ENCODE measurements at regions not wholly inside any gene's neighbourhood (a gene's known extent, or its start where the extent isn't known, plus 50 kb on each side); places are given as distances from the start of the nearest gene placed in this dataset.

DNA sequence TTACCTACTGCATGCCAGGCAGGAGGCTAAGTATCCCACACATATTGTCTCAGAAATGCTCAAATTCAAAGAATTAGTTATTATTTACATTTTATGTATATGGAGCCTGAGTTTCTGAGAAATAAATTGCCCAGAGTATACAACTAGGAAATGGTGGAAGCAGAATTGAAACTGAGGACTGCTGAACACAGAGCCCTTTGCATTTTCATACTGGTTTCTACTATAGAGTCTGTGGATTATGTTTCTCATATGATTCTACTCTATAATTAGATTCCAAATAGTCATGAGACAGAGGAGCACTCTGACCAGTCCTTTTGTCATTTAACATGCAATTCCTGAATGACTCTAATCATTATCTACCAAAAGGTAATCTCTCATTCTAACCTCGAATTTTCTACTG lies 254.3 kb downstream of the LMBRD1 start:
- no peak overlapping the region for H3K4me2 ChIP-seq (ENCODE audit: insufficient read depth, low read length)
- H3K27me3 ChIP-seq (ENCODE audit: control insufficient read depth in 2 of 2, insufficient read depth in 2 of 2, low read length in 2 of 2), result no peaks in the 10 kb centered on the region
- no peaks in the 10 kb centered on the region for H3K79me2 ChIP-seq (ENCODE audit: control insufficient read depth, insufficient read depth, low read length)
- H3K9me1 ChIP-seq (replicated peaks; ENCODE audit: control insufficient read depth, extremely low read depth, insufficient read depth, low read length), result no peaks in the 10 kb centered on the region
- H4K20me1 ChIP-seq (replicated peaks; ENCODE audit: control insufficient read depth, extremely low read depth, insufficient read depth, low read length), result no peaks in the 10 kb centered on the region
- ChIA-PET CTCF (no interaction called here), POLR2A (no interaction called here)
- no peak for DNase-seq (ENCODE audit: low read depth, low spot score)
- H3K9ac ChIP-seq (replicated peaks; ENCODE audit: extremely low read depth, insufficient read depth, low read length), result no peak overlapping the region
- peaks cover 2% of the 10 kb centered on the region for H3K9me3 ChIP-seq (replicated peaks; ENCODE audit: control insufficient read depth, insufficient read depth, low read length)
- no peaks in the 10 kb centered on the region for H3K4me1 ChIP-seq (ENCODE audit: control insufficient read depth, extremely low read depth, insufficient read depth, low read length)
- no peak overlapping the region for H2AFZ ChIP-seq (ENCODE audit: low read depth, low read length)
- FAIRE-seq, result no peak
- dilution Hi-C loops (cut with MboI; ENCODE audit: extremely low pct_ligation_motif_present, low sequenced_read_pairs), result no loop called here
- no TSS peak for BruUV-seq (replicated peaks)
- intact Hi-C loops (cut with micrococcal nuclease), result no loop called here
- no peaks in the 10 kb centered on the region for H3K36me3 ChIP-seq (ENCODE audit: control insufficient read depth in 2 of 2, extremely low read depth in 1 of 2, insufficient read depth in 2 of 2, low read length in 2 of 2)
- TF ChIP-seq FOS (IDR thresholded peaks at IDR 0.05; ENCODE audit: borderline replicate concordance, insufficient read depth, low read length), result no peak
- TF ChIP-seq, protein P1, sequence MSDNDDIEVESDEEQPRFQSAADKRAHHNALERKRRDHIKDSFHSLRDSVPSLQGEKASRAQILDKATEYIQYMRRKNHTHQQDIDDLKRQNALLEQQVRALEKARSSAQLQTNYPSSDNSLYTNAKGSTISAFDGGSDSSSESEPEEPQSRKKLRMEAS (IDR thresholded peaks at IDR 0.05; ENCODE audit: insufficient read depth, insufficient read length), result no peak
- TF ChIP-seq MYC (IDR thresholded peaks at IDR 0.05; ENCODE audit: low read depth, low read length), result no peak
- TF ChIP-seq, protein P2, sequence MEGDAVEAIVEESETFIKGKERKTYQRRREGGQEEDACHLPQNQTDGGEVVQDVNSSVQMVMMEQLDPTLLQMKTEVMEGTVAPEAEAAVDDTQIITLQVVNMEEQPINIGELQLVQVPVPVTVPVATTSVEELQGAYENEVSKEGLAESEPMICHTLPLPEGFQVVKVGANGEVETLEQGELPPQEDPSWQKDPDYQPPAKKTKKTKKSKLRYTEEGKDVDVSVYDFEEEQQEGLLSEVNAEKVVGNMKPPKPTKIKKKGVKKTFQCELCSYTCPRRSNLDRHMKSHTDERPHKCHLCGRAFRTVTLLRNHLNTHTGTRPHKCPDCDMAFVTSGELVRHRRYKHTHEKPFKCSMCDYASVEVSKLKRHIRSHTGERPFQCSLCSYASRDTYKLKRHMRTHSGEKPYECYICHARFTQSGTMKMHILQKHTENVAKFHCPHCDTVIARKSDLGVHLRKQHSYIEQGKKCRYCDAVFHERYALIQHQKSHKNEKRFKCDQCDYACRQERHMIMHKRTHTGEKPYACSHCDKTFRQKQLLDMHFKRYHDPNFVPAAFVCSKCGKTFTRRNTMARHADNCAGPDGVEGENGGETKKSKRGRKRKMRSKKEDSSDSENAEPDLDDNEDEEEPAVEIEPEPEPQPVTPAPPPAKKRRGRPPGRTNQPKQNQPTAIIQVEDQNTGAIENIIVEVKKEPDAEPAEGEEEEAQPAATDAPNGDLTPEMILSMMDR (IDR thresholded peaks at IDR 0.05; ENCODE audit: extremely low read depth in 1 of 2, insufficient read depth in 1 of 2, low read depth in 1 of 2, low read length in 2 of 2), result no peak
- TF ChIP-seq JUN (IDR thresholded peaks at IDR 0.05; ENCODE audit: borderline replicate concordance, insufficient read depth, insufficient read length, low read depth), result no peak
- no peak for TF ChIP-seq EZH2 (IDR thresholded peaks at IDR 0.05; ENCODE audit: borderline replicate concordance, low read depth, low read length, severe bottlenecking)
- TF ChIP-seq GATA2 (IDR thresholded peaks at IDR 0.05; ENCODE audit: insufficient read depth, insufficient read length, low read depth, low read length), result no peak
- no peak for TF ChIP-seq POLR2AphosphoS5 (IDR thresholded peaks at IDR 0.05; ENCODE audit: insufficient read depth, low read depth, low read length)
- no peak for TF ChIP-seq POLR2A (IDR thresholded peaks at IDR 0.05; ENCODE audit: low read depth, low read length)
- H3K4me3 ChIP-seq (replicated peaks in 1 of 3; ENCODE audit: insufficient read depth in 1 of 3, low read depth in 1 of 3, low read length in 3 of 3), result no peak overlapping the region
- no peak overlapping the region for H3K27ac ChIP-seq (ENCODE audit: insufficient read depth, low read depth, low read length)
